CD4-positive, alpha-beta memory T cell (primary cell): ENCODE measurements at regions not wholly inside any gene's neighbourhood (a gene's known extent, or its start where the extent isn't known, plus 50 kb on each side); places are given as distances from the start of the nearest gene placed in this dataset.
A peak's percentile ranks its signal among the peaks of the same experiment; 100 is the strongest.

Source experiments
- CTCF ChIA-PET: fragments of 350-600 bp; sonication (Branson Sonifier 250); formaldehyde crosslinking; loops from one replicate; lab custom pipeline; 2021; ENCODE audit warnings: inconsistent platforms; ENCODE audit not compliant: partially characterized antibody; lab: Charles Lee
- POLR2A ChIA-PET: fragments of 350-600 bp; sonication (Branson Sonifier 250); formaldehyde crosslinking; loops from one replicate; lab custom pipeline; 2021; ENCODE audit not compliant: partially characterized antibody; lab: Charles Lee
- DNase-seq, 5 donors: peaks; one replicate each; pipeline versions ENCODE4 v3.0.0 to v3.0.0-alpha.2; 2020 to 2022; ENCODE audit warnings: mixed read lengths in 1 of 5
- H3K27ac ChIP-seq: one replicate; pipeline ENCODE4 v1.7.0; 2013; ENCODE audit warnings: low read depth, low read length
- H3K27me3 ChIP-seq: 2 replicates; pipeline ENCODE4 v1.7.0; 2013; ENCODE audit warnings: mild to moderate bottlenecking, low read length, moderate library complexity; ENCODE audit not compliant: insufficient read depth
- H3K36me3 ChIP-seq: 2 replicates; pipeline ENCODE4 v1.7.0; 2013; ENCODE audit warnings: mild to moderate bottlenecking, low read length, moderate library complexity; ENCODE audit not compliant: insufficient read depth
- H3K4me1 ChIP-seq: 2 replicates; pipeline ENCODE4 v1.7.0; 2013; ENCODE audit warnings: mild to moderate bottlenecking, low read length, moderate library complexity; ENCODE audit not compliant: insufficient read depth
- H3K4me3 ChIP-seq, 2 donors: one replicate each; pipeline ENCODE4 v1.7.0; 2013; ENCODE audit warnings: low read length in 2 of 2, mild to moderate bottlenecking in 1 of 2
- H3K9me3 ChIP-seq, 2 donors: one replicate each; pipeline ENCODE4 v1.7.0; 2013; ENCODE audit warnings: low read length in 2 of 2, control low read depth in 1 of 2; ENCODE audit not compliant: control insufficient read depth in 1 of 2
- H3K27ac Mint-ChIP-seq, 7 donors: one replicate each; pipeline ENCODE4 v1.8.0; 2020 to 2021; ENCODE audit warnings: mixed read lengths in 7 of 7, mild to moderate bottlenecking in 6 of 7, inconsistent platforms in 3 of 7, moderate library complexity in 3 of 7
- H3K27me3 Mint-ChIP-seq, 2 donors: one replicate each; pipeline ENCODE4 v1.8.0; 2020 to 2021; ENCODE audit warnings: mixed read lengths in 2 of 2
- H3K36me3 Mint-ChIP-seq, 2 donors: one replicate each; pipeline ENCODE4 v1.8.0; 2020 to 2021; ENCODE audit warnings: mixed read lengths in 2 of 2, inconsistent platforms in 1 of 2, mild to moderate bottlenecking in 1 of 2
- H3K4me1 Mint-ChIP-seq, 4 donors: one replicate each; pipeline ENCODE4 v1.8.0; 2020 to 2021; ENCODE audit warnings: mixed read lengths in 4 of 4, mild to moderate bottlenecking in 1 of 4
- H3K4me3 Mint-ChIP-seq, 8 donors: one replicate each; pipeline ENCODE4 v1.8.0; 2020 to 2021; ENCODE audit warnings: mixed read lengths in 8 of 8, mild to moderate bottlenecking in 7 of 8, moderate library complexity in 6 of 8, inconsistent platforms in 3 of 8
- H3K9me3 Mint-ChIP-seq, 8 donors: one replicate each; pipeline ENCODE4 v1.8.0; 2020 to 2021; ENCODE audit warnings: mixed read lengths in 8 of 8, mild to moderate bottlenecking in 5 of 8, inconsistent platforms in 3 of 8, moderate library complexity in 1 of 8
- intact Hi-C: fragments of 100-400 bp; cut with micrococcal nuclease; formaldehyde crosslinking; loops from one replicate; pipeline ENCODE4 v1.15.1; 2023

GRCh38 chr13:78136966-78137365 is 218.3 kb upstream of the EDNRB start:
- H3K27me3 Mint-ChIP-seq, result peaks cover 0 to 3% of the 10 kb centered on the region in 2 donors
- CTCF ChIA-PET, result interaction anchor here (0.6 to 7.6 kb wide), 10 partner anchors 15 to 1406 kb away, joined by 3 to 86 read pairs (median 10); no protein-coding TSS in a partner anchor
- POLR2A ChIA-PET, result no interaction called here

GRCh38 chr13:78133511-78133910 is 214.9 kb upstream of the EDNRB start:
- intact Hi-C loops, result no loop called here
- peaks cover 4 to 6% (median 5%) of the 10 kb centered on the region in 4 donors for H3K4me1 Mint-ChIP-seq
- ChIA-PET CTCF (interaction anchor here (1.9 to 4.7 kb wide), 2 partner anchors 12 to 845 kb away, joined by 4 to 27 read pairs; no protein-coding TSS in a partner anchor), POLR2A (no interaction called here)
- Histone ChIP-seq H3K27ac (no peak overlapping the region), H3K27me3 (no peaks in the 10 kb centered on the region), H3K4me1 (peaks cover 5% of the 10 kb centered on the region), H3K4me3 (no peak overlapping the region), H3K36me3 (no peaks in the 10 kb centered on the region), H3K9me3 (no peaks in the 10 kb centered on the region)
- no peak for DNase-seq
- peaks cover 2 to 9% of the 10 kb centered on the region in 2 donors for H3K27me3 Mint-ChIP-seq
- no peak overlapping the region for H3K27ac Mint-ChIP-seq
- H3K9me3 Mint-ChIP-seq, result no peaks in the 10 kb centered on the region
- no peak overlapping the region for H3K4me3 Mint-ChIP-seq
- no peaks in the 10 kb centered on the region for H3K36me3 Mint-ChIP-seq

More at GRCh38 chr13:78136966-78137365, 218.3 kb upstream of the EDNRB start:
- Histone ChIP-seq H3K27me3 (no peaks in the 10 kb centered on the region), H3K9me3 (no peaks in the 10 kb centered on the region), H3K4me3 (no peak overlapping the region), H3K4me1 (peaks cover 5% of the 10 kb centered on the region), H3K27ac (no peak overlapping the region), H3K36me3 (no peaks in the 10 kb centered on the region)
- Mint-ChIP-seq H3K4me3 (no peak overlapping the region), H3K4me1 (peaks cover 4 to 6% (median 5%) of the 10 kb centered on the region in 4 donors), H3K27ac (no peak overlapping the region), H3K9me3 (no peaks in the 10 kb centered on the region), H3K36me3 (no peaks in the 10 kb centered on the region)
- intact Hi-C loops, result loop anchor here (1.0 kb wide), 2 partner anchors 841 to 1256 kb away; no protein-coding TSS in a partner anchor
- no peak for DNase-seq

GRCh38 chr13:78131811-78132210 is 213.2 kb upstream of the EDNRB start:
- Mint-ChIP-seq H3K27ac (no peak overlapping the region), H3K9me3 (no peaks in the 10 kb centered on the region), H3K4me1 (no peaks in the 10 kb centered on the region), H3K36me3 (no peaks in the 10 kb centered on the region), H3K4me3 (no peak overlapping the region), H3K27me3 (peaks cover 2 to 7% of the 10 kb centered on the region in 2 donors)
- no peaks in the 10 kb centered on the region for H3K36me3 ChIP-seq
- intact Hi-C loops, result no loop called here
- ChIA-PET POLR2A (no interaction called here), CTCF (interaction anchor here (0.6 to 4.7 kb wide), 4 partner anchors 10 to 847 kb away, joined by 3 to 27 read pairs (median 3); no protein-coding TSS in a partner anchor)
- H3K4me3 ChIP-seq, result no peak overlapping the region
- H3K27me3 ChIP-seq, result no peaks in the 10 kb centered on the region
- no peaks in the 10 kb centered on the region for H3K4me1 ChIP-seq
- no peak overlapping the region for H3K27ac ChIP-seq
- H3K9me3 ChIP-seq, result no peaks in the 10 kb centered on the region
- DNase-seq, result no peak

- POLR2A ChIA-PET, result no interaction called here
- intact Hi-C loops, result no loop called here
- H3K4me1 Mint-ChIP-seq, result no peaks in the 10 kb centered on the region
These were observed 212.7 kb upstream of the EDNRB start for GRCh38 chr13:78131346-78131745.

GRCh38 chr13:78129823-78130222 is 211.2 kb upstream of the EDNRB start:
- intact Hi-C loops, result no loop called here
- no peaks in the 10 kb centered on the region for H3K9me3 Mint-ChIP-seq
- peaks cover 4 to 7% of the 10 kb centered on the region in 2 donors for H3K27me3 Mint-ChIP-seq
- no peaks in the 10 kb centered on the region for H3K36me3 Mint-ChIP-seq
- ChIA-PET CTCF (interaction anchor here (1.1 to 4.7 kb wide), 4 partner anchors 8 to 12 kb away, joined by 3 to 27 read pairs (median 4); no protein-coding TSS in a partner anchor), POLR2A (no interaction called here)
- Histone ChIP-seq H3K4me1 (no peaks in the 10 kb centered on the region), H3K27me3 (no peaks in the 10 kb centered on the region), H3K27ac (no peak overlapping the region), H3K9me3 (no peaks in the 10 kb centered on the region), H3K36me3 (no peaks in the 10 kb centered on the region), H3K4me3 (no peak overlapping the region)
- H3K4me3 Mint-ChIP-seq, result no peak overlapping the region
- no peaks in the 10 kb centered on the region for H3K4me1 Mint-ChIP-seq
- H3K27ac Mint-ChIP-seq, result no peak overlapping the region
- DNase-seq, result no peak

More at GRCh38 chr13:78131346-78131745, 212.7 kb upstream of the EDNRB start:
- Mint-ChIP-seq H3K36me3 (no peaks in the 10 kb centered on the region), H3K9me3 (no peaks in the 10 kb centered on the region), H3K27ac (no peak overlapping the region), H3K4me3 (no peak overlapping the region), H3K27me3 (peaks cover 2 to 7% of the 10 kb centered on the region in 2 donors)
- Histone ChIP-seq H3K27me3 (no peaks in the 10 kb centered on the region), H3K4me3 (no peak overlapping the region), H3K4me1 (no peaks in the 10 kb centered on the region), H3K36me3 (no peaks in the 10 kb centered on the region), H3K9me3 (no peaks in the 10 kb centered on the region), H3K27ac (no peak overlapping the region)
- no peak for DNase-seq
- CTCF ChIA-PET, result interaction anchor here (0.6 to 4.7 kb wide), 4 partner anchors 10 to 848 kb away, joined by 3 to 27 read pairs (median 4); no protein-coding TSS in a partner anchor

GRCh38 chr13:78129359-78129758 is 210.7 kb upstream of the EDNRB start:
- no peaks in the 10 kb centered on the region for H3K27me3 ChIP-seq
- no peaks in the 10 kb centered on the region for H3K4me1 Mint-ChIP-seq
- CTCF ChIA-PET, result interaction anchor here (1.1 to 1.2 kb wide), 2 partner anchors 9 to 10 kb away, joined by 3 read pairs; no protein-coding TSS in a partner anchor

GRCh38 chr13:78121459-78122348 is 203.1 kb upstream of the EDNRB start:
- Histone ChIP-seq H3K36me3 (no peaks in the 10 kb centered on the region), H3K4me1 (no peaks in the 10 kb centered on the region), H3K4me3 (no peak overlapping the region), H3K27me3 (no peaks in the 10 kb centered on the region), H3K27ac (no peak overlapping the region), H3K9me3 (no peaks in the 10 kb centered on the region)
- intact Hi-C loops, result loop anchor here (2.0 to 5.0 kb wide), 2 partner anchors 529 to 629 kb away; no protein-coding TSS in a partner anchor
- Mint-ChIP-seq H3K4me3 (no peak overlapping the region), H3K27ac (peak overlapping the region in 1 of 7 donors; percentile 48), H3K4me1 (peaks cover 0 to 5% (median 3%) of the 10 kb centered on the region in 4 donors), H3K36me3 (no peaks in the 10 kb centered on the region), H3K27me3 (peaks cover 2 to 5% of the 10 kb centered on the region in 2 donors), H3K9me3 (peaks cover 0 to 2% (median 0%) of the 10 kb centered on the region in 8 donors)
- ChIA-PET POLR2A (no interaction called here), CTCF (interaction anchor here (0.7 to 3.1 kb wide), 21 partner anchors 9 to 1442 kb away, joined by 3 to 27 read pairs (median 5); no protein-coding TSS in a partner anchor)
- DNase-seq, result peak in 4 of 5 donors; percentile 36 to 44 (median 39)

More at GRCh38 chr13:78129359-78129758, 210.7 kb upstream of the EDNRB start:
- no peak overlapping the region for H3K4me3 ChIP-seq
- H3K9me3 ChIP-seq, result no peaks in the 10 kb centered on the region
- no peaks in the 10 kb centered on the region for H3K36me3 ChIP-seq
- intact Hi-C loops, result no loop called here
- Mint-ChIP-seq H3K9me3 (no peaks in the 10 kb centered on the region), H3K4me3 (no peak overlapping the region), H3K27ac (no peak overlapping the region), H3K27me3 (peaks cover 5 to 7% of the 10 kb centered on the region in 2 donors), H3K36me3 (no peaks in the 10 kb centered on the region)
- no peak for DNase-seq
- H3K4me1 ChIP-seq, result no peaks in the 10 kb centered on the region
- POLR2A ChIA-PET, result no interaction called here
- no peak overlapping the region for H3K27ac ChIP-seq
